PC-3 (cell line): ENCODE measurements at regions not wholly inside any gene's neighbourhood (a gene's known extent, or its start where the extent isn't known, plus 50 kb on each side); places are given as distances from the start of the nearest gene placed in this dataset.

Source experiments
- ATAC-seq: fragments of 200-7000 bp; cut with Tn5 transposase; 2 replicates; pipeline ENCODE4 v1.9.1; 2020; ENCODE audit warnings: mild to moderate bottlenecking, moderate library complexity
- BruUV-seq: library from RNA; stranded (reverse); fragments of 400-500 nt; replicated peaks from 2 replicates; lab custom pipeline; 2021; lab: Mats Ljungman, UMichigan
- CTCF ChIA-PET: fragments of 300-600 bp; sonication (Branson Sonifier 250); formaldehyde crosslinking; loops from one replicate; lab custom pipeline; 2022; ENCODE audit warnings: antibody characterized with exemption; lab: Charles Lee
- POLR2A ChIA-PET: fragments of 300-600 bp; sonication (Branson Sonifier 250); formaldehyde crosslinking; loops from one replicate; lab custom pipeline; 2022; ENCODE audit warnings: antibody characterized with exemption; ENCODE audit not compliant: unreplicated experiment; lab: Charles Lee
- DNase-seq: peaks from one replicate; pipeline ENCODE4 v3.0.0-alpha.2; 2015
- H2AFZ ChIP-seq: fragments of 300-600 bp; sonication (generic); 2 replicates; pipeline ENCODE4 v1.6.0; 2016; ENCODE audit warnings: antibody characterized with exemption, low read length
- H3F3A ChIP-seq: fragments of 300-600 bp; sonication (generic); one replicate; pipeline ENCODE4 v1.6.0; 2017; ENCODE audit warnings: antibody characterized with exemption, low read length, control low read depth, mild to moderate bottlenecking; ENCODE audit not compliant: unreplicated experiment
- H3K27ac ChIP-seq: fragments of 300-600 bp; sonication (generic); 2 replicates; pipeline ENCODE4 v1.5.1; 2016; ENCODE audit warnings: mild to moderate bottlenecking, low read length
- H3K27me3 ChIP-seq: fragments of 300-600 bp; sonication (generic); 2 replicates; pipeline ENCODE4 v1.6.1; 2016; ENCODE audit warnings: low read length, mixed read lengths
- H3K36me3 ChIP-seq: fragments of 300-600 bp; sonication (generic); 2 replicates; pipeline ENCODE4 v1.6.1; 2016; ENCODE audit warnings: low read depth, mixed run types, low read length, mixed read lengths
- H3K4me1 ChIP-seq: fragments of 300-600 bp; sonication (generic); 2 replicates; pipeline ENCODE4 v1.5.1; 2016; ENCODE audit warnings: low read length; ENCODE audit not compliant: insufficient read depth
- H3K4me2 ChIP-seq: fragments of 300-600 bp; sonication (generic); 2 replicates; pipeline ENCODE4 v1.6.0; 2016; ENCODE audit warnings: low read length
- H3K4me3 ChIP-seq: fragments of 300-600 bp; sonication (generic); 2 replicates; pipeline ENCODE4 v1.5.1; 2016; ENCODE audit warnings: mild to moderate bottlenecking, low read length, mixed read lengths
- H3K79me2 ChIP-seq: fragments of 300-600 bp; sonication (generic); 2 replicates; pipeline ENCODE4 v1.6.1; 2017; ENCODE audit warnings: low read length, mixed read lengths
- H3K9ac ChIP-seq: fragments of 300-600 bp; sonication (generic); 2 replicates; pipeline ENCODE4 v1.6.0; 2016; ENCODE audit warnings: mild to moderate bottlenecking, low read length
- H3K9me2 ChIP-seq: fragments of 300-600 bp; sonication (generic); replicated peaks from 2 replicates; pipeline ENCODE4 v1.6.1; 2016; ENCODE audit warnings: mixed run types, low read length, mixed read lengths
- H3K9me3 ChIP-seq: fragments of 300-600 bp; sonication (generic); 2 replicates; pipeline ENCODE4 v1.6.1; 2016; ENCODE audit warnings: low read length, mixed read lengths
- H4K20me1 ChIP-seq: fragments of 300-600 bp; sonication (generic); 2 replicates; pipeline ENCODE4 v1.6.1; 2016; ENCODE audit warnings: low read length, mixed read lengths
- CTCF ChIP-seq: fragments of 300-600 bp; sonication (generic); conservative IDR thresholded peaks from 2 replicates; pipeline ENCODE4 v1.5.1; 2017; ENCODE audit warnings: antibody characterized with exemption, low read depth, mild to moderate bottlenecking, low read length
- EZH2 ChIP-seq: fragments of 300-600 bp; sonication (generic); IDR thresholded peaks from one replicate; pipeline ENCODE4 v1.6.1; 2017; ENCODE audit warnings: antibody characterized with exemption, mild to moderate bottlenecking, low read length; ENCODE audit not compliant: unreplicated experiment
- EZH2phosphoT487 ChIP-seq: fragments of 300-600 bp; sonication (generic); IDR thresholded peaks from 2 replicates; pipeline ENCODE4 v1.6.1; 2018; ENCODE audit warnings: mild to moderate bottlenecking, antibody characterized with exemption, low read length, borderline replicate concordance
- intact Hi-C: fragments of 100-400 bp; cut with micrococcal nuclease; formaldehyde crosslinking; loops from 2 replicates; pipeline ENCODE4 v1.9.0; 2023

- Histone ChIP-seq H2AFZ (no peak overlapping the region), H3K36me3 (no peaks in the 10 kb centered on the region), H3K4me2 (no peak overlapping the region), H3K27ac (no peak overlapping the region), H3F3A (no peaks in the 10 kb centered on the region), H3K9me2 (no peaks in the 10 kb centered on the region), H3K4me3 (no peak overlapping the region), H3K79me2 (no peaks in the 10 kb centered on the region), H4K20me1 (no peaks in the 10 kb centered on the region), H3K27me3 (no peaks in the 10 kb centered on the region), H3K4me1 (peaks cover 12% of the 10 kb centered on the region), H3K9me3 (no peaks in the 10 kb centered on the region), H3K9ac (no peak overlapping the region)
- ATAC-seq = no peak
- no TSS peak for BruUV-seq
- intact Hi-C loops = no loop called here
- ChIA-PET CTCF (no interaction called here), POLR2A (interaction anchor here (0.6 kb wide), 1 partner anchor 70 kb away, joined by 5 read pairs; no protein-coding TSS in a partner anchor)
- TF ChIP-seq EZH2 (no peak), EZH2phosphoT487 (no peak), CTCF (no peak)
- DNase-seq = no peak
Observed at GRCh38 chr18:77198663-77199062, 51.0 kb upstream of the GALR1 start.

- DNase-seq (no peak), ATAC-seq (no peak)
- Histone ChIP-seq H3K4me2 (no peak overlapping the region), H3K27ac (no peak overlapping the region), H4K20me1 (no peaks in the 10 kb centered on the region), H3K36me3 (no peaks in the 10 kb centered on the region), H3K9me2 (no peaks in the 10 kb centered on the region), H2AFZ (no peak overlapping the region), H3K9me3 (no peaks in the 10 kb centered on the region), H3F3A (no peaks in the 10 kb centered on the region), H3K4me1 (peaks cover 12% of the 10 kb centered on the region), H3K79me2 (no peaks in the 10 kb centered on the region), H3K9ac (no peak overlapping the region), H3K27me3 (no peaks in the 10 kb centered on the region), H3K4me3 (no peak overlapping the region)
- CTCF ChIA-PET = no interaction called here
- no TSS peak for BruUV-seq
- intact Hi-C loops = no loop called here
- no peak for TF ChIP-seq EZH2
- TF ChIP-seq EZH2phosphoT487 = no peak
- no peak for TF ChIP-seq CTCF
- POLR2A ChIA-PET = no interaction called here
Observed at GRCh38 chr18:77199707-77200106, 49.9 kb upstream of the GALR1 start.
